K562 (cell line): ENCODE measurements at regions not wholly inside any gene's neighbourhood (a gene's known extent, or its start where the extent isn't known, plus 50 kb on each side); places are given as distances from the start of the nearest gene placed in this dataset.

Source experiments
- ATAC-seq: fragments of 200-7000 bp; cut with Tn5 transposase; 3 replicates; pipeline ENCODE4 v1.9.1; 2020; ENCODE audit warnings: moderate library complexity
- BruUV-seq: library from RNA; stranded (reverse); fragments of 400-500 nt; replicated peaks from 2 replicates; lab custom pipeline; 2021; lab: Mats Ljungman, UMichigan
- CTCF ChIA-PET: fragments of 300-600 bp; formaldehyde crosslinking; extraction: SDS; loops from one replicate; lab custom pipeline; 2021; ENCODE audit warnings: low intra/inter-chr PET ratio; lab: Yijun Ruan, JAX
- POLR2A ChIA-PET: fragments of 300-600, 350-650 bp; sonication (Branson Sonifier 250); formaldehyde crosslinking; extraction: SDS; loops from one replicate; lab custom pipeline; 2021; ENCODE audit warnings: antibody characterized with exemption, inconsistent platforms; lab: Yijun Ruan, JAX
- DNase-seq, 4 experiments: peaks; one replicate each; pipeline versions ENCODE4 v3.0.0 to v3.0.0-alpha.2; 2011 to 2018; ENCODE audit warnings: low spot score in 3 of 4, mixed read lengths in 3 of 4; ENCODE audit errors: extremely low read depth in 1 of 4
- FAIRE-seq: peaks from 2 replicates; lab custom pipeline; 2011; peaks lifted over from hg19 to GRCh38; lab: Jason Lieb, UNC
- H2AFZ ChIP-seq: 2 replicates; pipeline ENCODE4 v1.6.0; 2011; ENCODE audit warnings: low read depth, low read length, control low read depth, inconsistent platforms
- H3K27ac ChIP-seq: fragments of 200-600 bp; 3 replicates; pipeline ENCODE4 v1.8.0; 2011; ENCODE audit warnings: low read depth, mild to moderate bottlenecking, control low read depth, inconsistent platforms, low read length, moderate library complexity, mixed read lengths; ENCODE audit errors: extremely low read depth
- H3K27me3 ChIP-seq, 2 experiments: fragments of 300-600 bp in 1 of 2; 2 replicates in 1 of 2; 3 replicates in 1 of 2; pipeline versions ENCODE4 v1.6.0 to v1.8.0; 2011; ENCODE audit warnings: inconsistent platforms in 2 of 2, low read length in 2 of 2, mild to moderate bottlenecking in 1 of 2, mixed read lengths in 1 of 2, moderate library complexity in 1 of 2; ENCODE audit not compliant: control insufficient read depth in 2 of 2, insufficient read depth in 2 of 2
- H3K36me3 ChIP-seq: fragments of 300-600 bp; 3 replicates; pipeline ENCODE4 v1.8.0; 2011; ENCODE audit warnings: mild to moderate bottlenecking, low read length, inconsistent platforms; ENCODE audit not compliant: control insufficient read depth, insufficient read depth
- H3K4me1 ChIP-seq, 2 experiments: fragments of 200-600 bp in 1 of 2; replicated peaks in 1 of 2; 2 replicates in 1 of 2; 3 replicates in 1 of 2; pipeline versions ENCODE4 v1.5.1 to v1.8.0; 2011; ENCODE audit warnings: inconsistent platforms in 2 of 2, low read length in 2 of 2, mild to moderate bottlenecking in 1 of 2, mixed read lengths in 1 of 2, moderate library complexity in 1 of 2; ENCODE audit not compliant: control insufficient read depth in 2 of 2, insufficient read depth in 2 of 2
- H3K4me2 ChIP-seq: 2 replicates; pipeline ENCODE4 v1.6.1; 2011; ENCODE audit warnings: low read length, control low read depth, inconsistent platforms, mixed read lengths; ENCODE audit not compliant: insufficient read depth
- H3K4me3 ChIP-seq: fragments of 200-600 bp; sonication (generic), shearing (Covaris generic); 2 replicates; pipeline ENCODE4 v1.5.1; 2016; ENCODE audit warnings: control low read depth, inconsistent platforms
- H3K79me2 ChIP-seq: fragments of 200-600 bp; 3 replicates; pipeline ENCODE4 v1.8.0; 2011; ENCODE audit warnings: low read length, inconsistent platforms; ENCODE audit not compliant: control insufficient read depth, insufficient read depth
- H3K9ac ChIP-seq, 2 experiments: 2 replicates each; pipeline versions ENCODE4 v1.6.0 to v1.6.1; 2011; ENCODE audit warnings: low read depth in 2 of 2, low read length in 2 of 2, control low read depth in 1 of 2, inconsistent platforms in 1 of 2, mild to moderate bottlenecking in 1 of 2, mixed read lengths in 1 of 2; ENCODE audit not compliant: insufficient read depth in 1 of 2
- H3K9me1 ChIP-seq: one replicate; pipeline ENCODE4 v1.6.0; 2011; ENCODE audit warnings: inconsistent platforms, mild to moderate bottlenecking, low read length, moderate library complexity; ENCODE audit not compliant: control insufficient read depth, insufficient read depth
- H3K9me3 ChIP-seq: replicated peaks from 2 replicates; pipeline ENCODE4 v1.5.1; 2011; ENCODE audit warnings: low read depth, low read length, inconsistent platforms; ENCODE audit not compliant: control insufficient read depth, insufficient read depth
- H4K20me1 ChIP-seq: replicated peaks from 2 replicates; pipeline ENCODE4 v1.6.1; 2011; ENCODE audit warnings: low read length, inconsistent platforms, mixed read lengths; ENCODE audit not compliant: control insufficient read depth, insufficient read depth
- ETV5 ChIP-seq: sonication (generic); formaldehyde crosslinking; IDR thresholded peaks from 2 replicates; pipeline ENCODE4 v1.4.0; 2020; ENCODE audit warnings: low read depth, mild to moderate bottlenecking, missing genetic modification reagents
- HDAC1 ChIP-seq, 2 experiments: fragments of 450-650 bp; IDR thresholded peaks; 2 replicates each; pipeline ENCODE4 v1.6.1; 2016 to 2017; ENCODE audit warnings: inconsistent platforms in 1 of 2, mild to moderate bottlenecking in 1 of 2, moderate library complexity in 1 of 2
- MCM2 ChIP-seq: fragments of 450-650 bp; IDR thresholded peaks from 2 replicates; pipeline ENCODE4 v1.6.1; 2017; ENCODE audit warnings: low read depth, mild to moderate bottlenecking
- POLR2G ChIP-seq: fragments of 200-400 bp; formaldehyde crosslinking; IDR thresholded peaks from 2 replicates; pipeline ENCODE4 v1.6.1; 2017; ENCODE audit warnings: low read depth, mild to moderate bottlenecking, antibody characterized with exemption, low read length, moderate library complexity
- RBFOX2 ChIP-seq: fragments of 200-400 bp; formaldehyde crosslinking; IDR thresholded peaks from 2 replicates; pipeline ENCODE4 v1.6.1; 2017; ENCODE audit warnings: low read depth, mild to moderate bottlenecking, low read length, moderate library complexity
- SUPT5H ChIP-seq: fragments of 450-650 bp; IDR thresholded peaks from 2 replicates; pipeline ENCODE4 v1.6.1; 2016
- ZBTB17 ChIP-seq: fragments of 450-650 bp; formaldehyde crosslinking; IDR thresholded peaks from 2 replicates; pipeline ENCODE4 v1.4.0; 2020; ENCODE audit warnings: mild to moderate bottlenecking
- ZNF75A ChIP-seq: fragments of 450-650 bp; formaldehyde crosslinking; IDR thresholded peaks from 2 replicates; pipeline ENCODE4 v1.4.0; 2020; ENCODE audit warnings: mild to moderate bottlenecking
- WGBS: fragments of 100-300 bp; shearing (Covaris generic); methylation state at CpG from one replicate; pipeline ENCODE4 v1.1.6; 2016; ENCODE audit warnings: low coverage, mixed read lengths; ENCODE audit not compliant: insufficient coverage; ENCODE audit errors: missing lambda C conversion rate; 5-methylcytosine and 5-hydroxymethylcytosine counted together
- in situ Hi-C: fragments of 300-500 bp; cut with MboI; formaldehyde crosslinking; loops from 4 replicates; pipeline ENCODE4 v1.15.0; 2018; ENCODE audit warnings: inconsistent platforms, mixed read lengths
- intact Hi-C: fragments of 100-400 bp; cut with micrococcal nuclease; formaldehyde crosslinking; loops from 2 replicates; pipeline ENCODE4 v1.14.2; 2022

DNA sequence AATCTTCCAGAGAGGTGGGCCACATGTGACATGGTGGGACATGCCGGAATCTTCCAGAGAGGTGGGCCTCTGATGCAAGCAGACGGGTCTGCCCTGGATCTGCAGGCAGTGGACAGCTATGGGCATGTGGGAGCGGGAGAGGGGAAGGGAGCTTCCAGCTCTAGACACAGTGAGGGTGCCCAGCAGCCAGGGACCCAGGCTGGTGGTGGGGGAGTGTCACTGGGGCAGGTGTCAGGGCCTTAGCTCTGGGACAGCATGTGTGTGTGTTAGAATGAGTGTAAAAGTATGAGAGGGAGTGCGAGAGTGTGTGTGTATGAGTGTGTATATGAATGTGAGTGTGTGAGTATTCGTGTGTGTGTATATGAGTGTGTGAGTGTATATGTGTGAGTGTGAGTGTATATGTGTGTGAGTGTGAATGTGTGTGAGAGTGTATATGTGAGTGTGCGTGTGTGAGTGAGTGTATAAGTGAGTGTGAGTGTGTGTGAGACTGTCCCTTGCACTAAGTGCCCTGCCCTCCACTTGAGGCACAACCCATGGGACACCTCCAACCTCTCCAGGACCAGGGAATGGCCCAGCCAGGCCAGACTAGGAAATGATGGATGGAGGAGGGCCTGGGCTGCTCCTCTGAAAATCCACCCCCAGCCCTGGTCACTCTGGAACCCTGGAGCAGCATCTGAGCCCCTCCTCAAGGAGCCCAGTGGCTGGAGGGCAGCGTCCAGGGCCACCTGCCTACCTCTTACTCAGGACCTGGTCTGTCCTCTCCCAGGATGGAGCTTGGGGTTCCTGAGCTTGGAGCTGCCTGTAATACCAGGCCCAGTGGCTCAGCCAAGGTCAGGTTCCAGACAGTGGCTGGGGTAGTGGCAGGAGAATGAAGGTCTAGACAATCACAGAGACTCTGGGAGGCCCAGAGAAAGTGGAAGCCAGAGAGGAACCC, 122.2 kb downstream of the C9orf50 start (continued):
- TF ChIP-seq HDAC1 (IDR thresholded peaks at IDR 0.05) (0 out of 4 replicates have a peak, but pooled peaks of 1 of the 2 experiments have one; percentile 25), ZBTB17 (CRISPR knock-in tag) (no peak), SUPT5H (peak; percentile 61), ETV5 (no peak)

DNA sequence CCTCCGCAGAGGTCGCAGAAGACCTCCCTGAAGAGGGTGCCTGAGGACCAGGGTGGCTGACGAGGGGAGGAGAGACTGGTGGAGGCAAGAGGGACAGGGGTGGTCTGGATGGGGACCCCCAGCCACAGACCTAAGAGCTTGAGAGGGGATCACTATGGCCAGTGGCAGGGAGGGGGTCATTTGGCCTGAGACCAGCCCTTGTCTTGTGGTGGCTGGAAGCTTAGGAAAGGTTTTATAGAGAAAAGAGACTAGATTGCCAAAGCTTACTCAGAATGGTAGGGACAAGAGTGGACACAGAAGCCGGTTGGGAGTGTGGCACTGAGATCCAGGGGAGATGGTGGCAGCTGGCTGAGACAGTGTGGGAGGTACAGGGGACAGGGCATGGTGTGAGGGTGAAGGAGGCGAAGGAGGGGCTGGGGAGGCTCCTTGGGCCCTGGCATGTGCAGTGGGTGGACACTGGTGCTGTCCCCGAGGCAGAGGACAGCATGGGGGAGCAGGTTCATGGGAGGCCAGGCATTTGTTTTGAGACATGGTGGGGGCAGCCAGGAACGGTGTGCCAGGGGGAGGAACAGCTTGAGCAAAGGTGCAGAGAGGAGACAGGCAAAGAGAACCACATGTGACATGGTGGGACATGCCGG, 123.0 kb downstream of the C9orf50 start:
- Histone ChIP-seq H2AFZ (no peak overlapping the region), H3K79me2 (peaks cover 13% of the 10 kb centered on the region), H3K27ac (peak overlapping the region; percentile 24; the same call in 1 of the 3 replicates), H3K27me3 (no peaks in the 10 kb centered on the region), H4K20me1 (no peaks in the 10 kb centered on the region), H3K4me3 (no peak overlapping the region), H3K4me2 (no peak overlapping the region), H3K9me3 (no peaks in the 10 kb centered on the region), H3K9ac (peak overlapping the region in 1 of 2 experiments; percentile 84; a peak in 2 of 4 replicates), H3K4me1 (peaks cover 35 to 63% of the 10 kb centered on the region in 2 experiments), H3K9me1 (no peaks in the 10 kb centered on the region), H3K36me3 (peaks cover 25% of the 10 kb centered on the region; the same call in 2 of the 3 replicates)
- FAIRE-seq (no peak), ATAC-seq (no peak), DNase-seq (peak in 1 of 4 experiments; percentile 1)
- 80% methylated on average over 7 of the region's 8 CpGs for WGBS
- intact Hi-C loops, result loop anchor here (10.0 kb wide), 1 partner anchor 153 kb away; no protein-coding TSS in a partner anchor
- in situ Hi-C loops, result no loop called here
- ChIA-PET POLR2A (interaction anchor here (0.6 to 1.2 kb wide), 3 partner anchors 13 to 772 kb away, joined by 3 to 7 read pairs (median 4); no protein-coding TSS in a partner anchor), CTCF (no interaction called here)
- TF ChIP-seq MCM2 (no peak), ZNF75A (CRISPR knock-in tag) (no peak), RBFOX2 (peak; percentile 48; the same call in 1 of the 2 replicates), POLR2G (peak; percentile 71)
- no TSS peak for BruUV-seq
